GM18951 (cell line): ENCODE measurements at regions not wholly inside any gene's neighbourhood (a gene's known extent, or its start where the extent isn't known, plus 50 kb on each side); places are given as distances from the start of the nearest gene placed in this dataset.
"Not testable (repeated sequence)": the region's sequence is repeated elsewhere in the genome, so short reads cannot be mapped to it uniquely, and the experiment has no call there.

Source experiments
- POLR2A ChIP-seq: IDR thresholded peaks from 4 replicates; pipeline ENCODE4 v1.6.1; 2011; ENCODE audit warnings: mild to moderate bottlenecking; ENCODE audit not compliant: insufficient read length, insufficient read depth; ENCODE audit errors: extremely low read depth
- in situ Hi-C: fragments of 300-500 bp; cut with MboI; formaldehyde crosslinking; loops from one replicate; pipeline ENCODE4 v1.12.0; 2022; ENCODE audit warnings: low sequenced_read_pairs, mixed read lengths, inconsistent platforms; ENCODE audit not compliant: unreplicated experiment

DNA sequence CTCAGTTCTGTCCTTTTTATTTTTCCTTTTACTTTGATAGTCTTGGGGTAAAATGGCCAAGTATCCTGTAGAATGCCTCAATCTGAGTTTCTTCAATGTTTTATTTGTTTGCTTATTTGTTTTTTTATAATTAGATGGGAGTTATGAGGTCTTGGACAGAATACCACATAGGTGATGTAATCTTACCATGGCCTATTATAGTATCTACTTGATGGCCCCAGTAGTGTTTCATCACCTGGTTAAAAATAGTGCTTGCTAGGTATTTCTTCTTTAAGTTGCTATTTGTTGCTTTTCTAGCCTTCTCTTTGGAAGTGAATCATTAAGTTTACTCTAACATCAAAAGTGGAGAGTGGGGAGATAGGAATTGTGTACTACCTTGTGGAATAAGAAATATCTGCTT, 1020.0 kb upstream of the KCND2 start:
- no peak for TF ChIP-seq POLR2A
- in situ Hi-C loops: loop anchor here (25.0 kb wide), 2 partner anchors 1309 to 1484 kb away; no protein-coding TSS in a partner anchor

DNA sequence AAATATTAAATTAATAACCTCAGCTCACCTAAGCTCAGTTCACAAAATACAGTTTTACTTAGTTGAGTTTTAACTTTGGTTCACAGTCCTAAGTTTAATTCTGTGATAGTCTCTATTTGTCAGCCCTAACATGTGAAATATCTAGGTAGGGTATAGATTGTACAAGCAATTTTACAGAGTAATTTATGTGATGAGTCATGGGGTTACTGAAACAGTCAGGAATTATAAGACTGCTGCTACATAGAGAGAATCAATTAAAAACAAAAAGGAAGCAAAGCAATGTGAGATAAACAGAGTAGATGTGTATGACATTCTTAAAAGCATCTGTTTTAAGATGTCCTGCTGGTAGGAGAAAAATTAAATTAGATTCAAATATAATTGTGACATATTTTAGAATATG, 1018.2 kb upstream of the KCND2 start:
- TF ChIP-seq POLR2A: no peak
- in situ Hi-C loops: loop anchor here (25.0 kb wide), 2 partner anchors 1308 to 1483 kb away; no protein-coding TSS in a partner anchor

- in situ Hi-C loops: loop anchor here (25.0 kb wide), 2 partner anchors 1306 to 1481 kb away; no protein-coding TSS in a partner anchor
Measured at GRCh38 chr7:119256001-119256400, 1017.0 kb upstream of the KCND2 start.

DNA sequence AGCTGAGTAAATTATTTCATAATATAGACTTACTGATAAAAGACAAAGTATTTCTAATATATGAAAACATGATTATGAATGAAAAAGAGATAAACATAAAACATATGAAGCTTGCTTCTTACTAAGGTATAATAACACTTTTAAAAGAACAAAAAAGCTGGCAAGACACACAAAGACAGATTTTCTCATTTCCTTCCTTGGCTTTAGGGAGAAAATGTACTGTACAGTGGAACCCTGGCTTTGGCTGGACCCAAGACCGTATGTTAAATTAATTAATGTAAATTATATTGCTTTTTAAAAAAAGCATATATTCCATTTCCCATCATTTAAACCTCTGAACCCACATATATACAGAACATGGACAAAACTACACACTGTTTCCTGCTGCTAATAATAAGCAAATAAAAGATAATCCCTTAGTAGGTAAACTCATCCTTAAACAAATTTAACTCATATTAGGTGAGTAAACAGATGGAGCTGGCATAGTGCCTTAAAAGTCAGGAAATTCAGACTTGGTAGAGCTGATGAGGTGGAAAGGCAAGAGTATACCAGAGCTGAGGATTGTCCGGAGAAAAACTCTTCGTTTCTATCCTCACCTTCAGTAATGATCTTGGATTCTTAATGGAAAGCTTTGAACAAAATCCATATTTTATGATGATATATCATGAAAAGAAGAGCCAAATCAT, 1016.4 kb upstream of the KCND2 start:
- TF ChIP-seq POLR2A: no peak

More at GRCh38 chr7:119256001-119256400, 1017.0 kb upstream of the KCND2 start:
- TF ChIP-seq POLR2A: no peak

GRCh38 chr7:119266790-119267189, 1006.2 kb upstream of the KCND2 start:
- in situ Hi-C loops: loop anchor here (25.0 kb wide), 2 partner anchors 1296 to 1471 kb away; no protein-coding TSS in a partner anchor

More for the DNA sequence above, 1016.4 kb upstream of the KCND2 start:
- in situ Hi-C loops: loop anchor here (25.0 kb wide), 2 partner anchors 1306 to 1481 kb away; no protein-coding TSS in a partner anchor

DNA sequence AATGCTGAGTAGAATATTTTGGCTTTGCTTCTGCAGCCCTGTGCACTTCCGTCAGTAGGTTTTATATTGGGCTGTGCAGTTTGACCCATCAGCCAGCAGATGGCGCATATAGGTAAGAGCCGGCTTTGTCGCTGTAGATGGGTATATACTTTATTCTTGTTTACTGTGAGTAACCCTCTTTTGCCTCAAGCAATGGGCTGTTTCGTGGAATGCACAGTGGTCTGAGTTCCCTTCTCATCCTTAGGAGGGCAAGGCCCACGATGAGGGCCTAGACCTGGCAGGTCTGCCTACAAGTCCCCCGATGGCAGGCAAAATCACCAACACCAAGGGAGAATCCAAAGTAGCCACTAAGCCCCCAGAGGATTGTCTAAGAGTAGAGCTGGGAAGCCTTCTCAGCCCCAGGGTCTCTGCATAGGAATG, 1002.9 kb upstream of the KCND2 start:
- in situ Hi-C loops: loop anchor here (25.0 kb wide), 2 partner anchors 1292 to 1467 kb away; no protein-coding TSS in a partner anchor
- no peak for TF ChIP-seq POLR2A

- TF ChIP-seq POLR2A: no peak
- in situ Hi-C loops: loop anchor here (25.0 kb wide), 2 partner anchors 1292 to 1467 kb away; no protein-coding TSS in a partner anchor
Measured at GRCh38 chr7:119270644-119271043, 1002.3 kb upstream of the KCND2 start.

- in situ Hi-C loops: loop anchor here (25.0 kb wide), 2 partner anchors 1291 to 1466 kb away; no protein-coding TSS in a partner anchor
- TF ChIP-seq POLR2A: no peak
Measured at GRCh38 chr7:119271147-119271779, 1001.7 kb upstream of the KCND2 start.

DNA sequence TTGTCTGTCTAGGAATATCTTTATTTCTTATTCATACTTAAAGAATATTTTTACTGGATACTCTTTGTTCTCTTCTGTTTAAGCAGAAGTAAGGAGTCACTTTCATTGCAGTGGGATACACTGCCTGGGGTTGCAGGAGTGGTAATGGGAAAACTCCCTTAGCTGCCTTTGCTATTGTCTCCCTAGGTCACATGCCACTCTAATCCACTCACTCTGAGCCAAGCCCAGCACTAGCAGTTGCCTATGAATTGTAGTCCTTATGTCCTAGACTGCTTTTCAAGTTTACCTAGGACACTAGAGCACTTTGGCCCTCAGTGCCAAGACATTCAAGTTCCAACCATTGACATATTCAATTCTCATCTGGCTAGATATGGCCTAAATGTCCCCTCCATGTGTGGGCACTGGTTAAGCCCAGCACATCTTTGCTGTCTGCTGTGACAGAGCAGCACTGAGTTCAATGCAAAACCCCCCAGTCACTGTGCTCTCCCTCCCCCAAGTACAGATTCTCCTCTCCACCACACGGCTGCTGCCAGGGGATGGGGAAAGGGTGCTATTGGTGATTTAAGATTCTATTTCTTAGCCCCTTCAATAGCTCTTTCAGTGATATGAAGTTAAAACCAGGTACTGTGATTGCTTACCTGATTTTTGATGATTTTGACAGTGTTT, 991.7 kb upstream of the KCND2 start:
- TF ChIP-seq POLR2A: no peak
- in situ Hi-C loops: no loop called here

DNA sequence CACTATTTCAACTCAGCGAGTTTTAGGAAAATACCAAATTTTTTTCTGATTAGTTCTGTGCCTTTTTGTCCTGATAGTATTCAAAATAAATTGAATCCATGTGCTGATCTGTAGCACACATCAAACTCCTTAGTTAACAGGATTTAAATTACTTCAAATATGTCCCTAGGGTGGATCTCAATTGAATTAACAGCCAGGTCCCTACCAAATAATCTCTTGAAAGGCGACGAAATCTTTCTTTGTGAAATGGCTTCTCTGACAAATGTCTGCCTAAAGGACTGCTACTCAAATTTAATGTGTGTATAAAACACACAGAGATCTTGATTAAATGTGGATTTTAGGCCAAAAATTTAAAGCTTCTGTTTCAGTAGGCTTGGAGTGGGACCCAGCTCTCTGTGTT, 989.6 kb upstream of the KCND2 start:
- TF ChIP-seq POLR2A: no peak
- in situ Hi-C loops: no loop called here

DNA sequence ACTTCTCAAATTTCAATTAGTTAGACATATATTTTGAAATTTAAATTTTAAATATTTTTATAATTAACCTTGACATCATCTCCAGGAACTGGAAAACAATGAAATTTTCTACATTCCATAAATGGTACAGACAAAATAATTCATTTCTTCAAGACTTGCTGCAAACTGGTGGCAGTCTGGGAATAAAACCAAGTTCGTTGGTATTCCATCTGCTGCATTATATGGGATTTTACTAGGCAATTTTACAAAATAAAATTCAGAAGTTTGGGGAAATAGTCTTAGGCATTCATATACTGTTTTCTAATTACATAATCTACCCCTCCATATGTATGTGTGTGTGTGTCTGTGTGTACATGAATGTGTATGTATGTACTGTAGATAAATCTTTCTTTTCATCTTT, 984.6 kb upstream of the KCND2 start:
- in situ Hi-C loops: no loop called here
- TF ChIP-seq POLR2A: no peak

DNA sequence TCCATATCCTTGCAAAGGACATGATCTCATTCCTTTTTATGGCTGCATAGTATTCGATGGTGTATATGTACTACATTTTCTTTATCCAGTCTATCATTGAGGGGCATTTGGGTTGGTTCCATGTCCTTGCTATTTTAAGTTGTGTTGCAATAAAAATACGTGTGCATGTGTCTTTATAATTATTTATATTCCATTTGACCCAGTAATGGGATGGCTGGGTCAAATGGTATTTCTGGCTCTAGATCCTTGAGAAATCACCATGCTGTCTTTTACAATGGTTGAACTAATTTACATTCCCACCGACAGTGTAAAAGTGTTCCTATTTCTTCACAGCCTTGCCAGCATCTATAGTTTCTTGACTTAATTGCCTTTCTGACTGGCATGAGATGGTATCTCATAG, 972.6 kb upstream of the KCND2 start:
- in situ Hi-C loops: not testable (repeated sequence)

DNA sequence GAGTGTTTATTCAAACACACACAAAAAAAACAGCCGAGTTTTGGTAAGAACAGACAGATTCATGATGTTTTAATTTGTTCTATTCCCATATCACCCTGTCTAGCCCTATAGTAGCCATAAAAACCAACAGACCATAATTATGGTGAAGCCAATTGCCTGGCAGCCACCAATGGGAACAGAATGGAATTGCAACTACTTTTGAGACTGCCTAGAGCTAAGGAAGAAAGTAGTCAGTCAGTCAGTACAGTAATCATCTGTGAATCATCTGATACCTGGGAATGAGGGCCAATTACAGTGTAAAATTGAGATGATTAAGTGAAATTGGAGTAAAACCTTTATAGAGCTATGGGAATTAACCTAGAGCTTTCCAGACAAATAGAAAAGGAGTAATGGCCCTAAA, 952.7 kb upstream of the KCND2 start:
- no peak for TF ChIP-seq POLR2A
- in situ Hi-C loops: no loop called here
